ENCODE measurements at regions not wholly inside any gene's neighbourhood (a gene's known extent, or its start where the extent isn't known, plus 50 kb on each side); places are given as distances from the start of the nearest gene placed in this dataset.

- TF ChIP-seq POLR2A (IDR thresholded peaks at IDR 0.05): no peak
- TF ChIP-seq CTCF (IDR thresholded peaks at IDR 0.05): no peak
Observed at GRCh38 chr1:81437213-81437612, 363.5 kb upstream of the ADGRL2 start.

All from right lobe of liver (tissue), 4 donors.